GM19328 (cell line): ENCODE measurements at regions not wholly inside any gene's neighbourhood (a gene's known extent, or its start where the extent isn't known, plus 50 kb on each side); places are given as distances from the start of the nearest gene placed in this dataset.

Experiments used
- ATAC-seq: cut with Tn5 transposase; IDR thresholded peaks from one replicate; pipeline ENCODE4 v1.9.1; 2021; ENCODE audit warnings: mild to moderate bottlenecking, moderate library complexity; ENCODE audit not compliant: unreplicated experiment

- no peak for ATAC-seq
These were observed 92.1 kb upstream of the DAP start for GRCh38 chr5:10853154-10853553.

- ATAC-seq: no peak
These were observed 88.2 kb upstream of the DAP start for GRCh38 chr5:10849278-10849677.

DNA sequence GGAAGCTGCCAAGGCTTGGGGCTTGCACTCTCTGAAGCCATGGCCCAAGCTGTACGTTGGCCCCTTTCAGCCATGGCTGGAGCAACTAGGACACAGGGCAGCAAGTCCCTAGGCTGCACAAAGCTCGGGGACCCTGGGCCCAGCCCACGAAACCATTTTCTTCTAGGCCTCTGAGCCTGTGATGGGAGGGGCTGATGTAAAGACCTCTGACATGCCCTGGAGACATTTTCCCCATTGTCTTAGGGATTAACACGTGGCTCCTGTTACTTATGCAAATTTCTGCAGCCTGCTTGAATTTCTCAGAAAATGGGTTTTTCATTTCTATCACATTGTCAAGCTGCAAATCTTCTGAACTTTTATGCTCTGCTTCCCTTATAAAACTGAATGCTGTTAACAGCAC lies 83.0 kb upstream of the DAP start:
- no peak for ATAC-seq

GRCh38 chr5:10842823-10843222 lies 81.8 kb upstream of the DAP start:
- ATAC-seq: no peak

- ATAC-seq: no peak
These were observed 79.0 kb upstream of the DAP start for GRCh38 chr5:10839916-10840599.

DNA sequence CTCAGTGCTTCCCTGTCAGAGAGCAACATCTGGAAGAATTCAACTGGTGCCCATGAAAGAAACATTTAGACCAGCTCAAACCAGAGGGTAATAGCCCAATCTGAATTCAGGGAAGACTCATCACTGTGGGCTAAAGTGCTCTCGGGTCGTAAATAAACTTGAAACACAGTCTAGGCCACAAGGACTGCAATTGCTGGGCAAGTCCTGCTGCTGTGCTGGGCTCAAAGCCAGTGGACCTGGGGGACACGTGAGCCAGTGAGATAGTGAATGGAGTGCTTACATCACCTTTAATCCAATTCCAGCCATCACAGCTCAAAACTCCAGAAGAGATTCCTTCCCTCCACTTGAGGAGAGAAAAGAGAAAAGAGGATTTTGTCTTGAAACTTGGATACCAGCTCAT lies 78.1 kb upstream of the DAP start:
- no peak for ATAC-seq

- ATAC-seq: no peak
These were observed 77.0 kb upstream of the DAP start for GRCh38 chr5:10838038-10838437.

DNA sequence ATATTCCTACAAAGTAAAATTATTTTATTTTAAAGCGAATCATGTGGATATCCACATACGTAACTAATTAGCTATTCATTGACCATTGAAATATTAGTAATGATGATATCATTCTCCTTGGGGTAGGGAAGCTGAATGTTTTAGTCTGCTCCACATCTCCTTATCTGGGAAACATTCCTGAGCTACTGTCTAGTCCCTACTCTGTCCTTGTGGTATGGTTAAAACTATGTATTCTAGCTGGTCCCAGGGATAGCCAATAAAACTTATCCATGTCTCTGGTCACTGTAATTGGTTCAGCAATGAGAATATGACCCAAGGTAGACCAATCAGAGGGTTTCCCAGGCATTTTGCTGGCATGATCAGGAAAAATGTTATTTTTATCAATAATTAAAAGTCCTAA lies 76.0 kb upstream of the DAP start:
- no peak for ATAC-seq

- ATAC-seq: no peak
These were observed 73.7 kb upstream of the DAP start for GRCh38 chr5:10834695-10835094.

GRCh38 chr5:10832987-10833386 lies 72.0 kb upstream of the DAP start:
- ATAC-seq: no peak

DNA sequence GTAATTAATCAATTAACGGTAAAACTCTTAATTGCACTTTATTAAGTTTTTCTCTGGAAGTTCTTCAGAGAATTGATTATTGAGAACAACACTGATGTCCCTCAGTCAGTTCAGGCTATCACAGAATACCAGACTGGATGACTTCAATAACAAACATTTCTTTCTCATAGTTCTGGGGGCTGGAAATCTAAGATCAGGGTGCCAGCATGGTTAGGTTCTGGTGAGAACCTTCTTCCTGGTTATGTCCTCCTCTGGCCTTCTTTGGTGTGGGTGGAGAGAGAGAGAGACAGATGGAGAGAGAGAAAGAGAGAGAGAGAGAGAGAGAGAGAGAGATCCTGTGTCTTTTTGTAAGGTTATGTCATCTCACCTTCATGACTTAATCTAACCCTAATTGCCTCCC lies 71.4 kb upstream of the DAP start:
- ATAC-seq: no peak

- no peak for ATAC-seq
These were observed 70.4 kb upstream of the DAP start for GRCh38 chr5:10831419-10831818.

DNA sequence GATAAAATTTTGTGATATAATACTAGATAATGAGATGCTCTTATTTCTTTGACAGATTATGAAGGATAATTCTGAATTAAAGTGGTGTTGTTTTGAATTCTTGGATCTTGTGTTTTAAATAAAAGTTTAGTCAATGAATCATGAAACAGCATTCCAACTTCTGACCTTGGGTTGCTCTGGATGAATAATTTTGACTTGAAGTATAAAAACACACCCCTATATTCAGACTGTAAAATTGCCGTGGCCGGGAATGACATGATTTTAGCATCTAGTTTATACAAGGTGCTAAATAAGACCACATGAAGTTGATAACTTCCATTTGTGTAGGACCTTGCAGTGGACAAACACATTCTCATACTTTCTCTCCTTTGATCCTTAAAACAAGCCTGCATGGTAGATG lies 67.2 kb upstream of the DAP start:
- no peak for ATAC-seq

DNA sequence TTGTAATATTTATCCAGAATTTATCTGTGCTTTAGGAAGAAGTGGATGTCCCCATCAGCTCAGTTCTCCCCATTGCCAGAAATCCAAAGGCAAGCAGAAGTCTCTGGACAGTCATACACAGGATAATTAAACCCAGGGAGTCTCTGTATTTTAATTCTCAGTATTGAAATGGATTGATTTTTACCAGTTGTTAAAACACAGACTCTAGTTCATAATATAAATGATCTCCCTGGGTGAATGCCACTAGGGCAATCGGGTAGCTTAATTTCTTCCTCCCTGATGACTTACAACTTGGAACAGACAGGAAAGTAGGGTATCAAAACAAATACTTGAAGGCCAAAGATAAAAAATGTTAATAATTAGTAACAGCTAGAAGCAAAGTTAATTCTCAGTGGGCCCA lies 66.5 kb upstream of the DAP start:
- no peak for ATAC-seq

- no peak for ATAC-seq
These were observed 65.9 kb upstream of the DAP start for GRCh38 chr5:10826971-10827370.

GRCh38 chr5:10825897-10826644 lies 65.0 kb upstream of the DAP start:
- peak; percentile 90 for ATAC-seq

GRCh38 chr5:10812218-10812617 lies 51.2 kb upstream of the DAP start:
- no peak for ATAC-seq
